Hepatocyte (in vitro differentiated cells): ENCODE measurements at regions not wholly inside any gene's neighbourhood (a gene's known extent, or its start where the extent isn't known, plus 50 kb on each side); places are given as distances from the start of the nearest gene placed in this dataset.
"Not testable (repeated sequence)": the region's sequence is repeated elsewhere in the genome, so short reads cannot be mapped to it uniquely, and the experiment has no call there.

ENCODE experiments used
- CTCF ChIP-seq: fragments of 200-600 bp; sonication (generic); IDR thresholded peaks from 2 replicates; pipeline ENCODE4 v1.5.1; 2016; ENCODE audit warnings: antibody characterized with exemption, mild to moderate bottlenecking; ENCODE audit not compliant: poor library complexity
- EZH2 ChIP-seq: fragments of 200-600 bp; sonication (generic); IDR thresholded peaks from 2 replicates; pipeline ENCODE4 v1.6.1; 2016; ENCODE audit warnings: antibody characterized with exemption, mild to moderate bottlenecking, borderline replicate concordance
- EZH2phosphoT487 ChIP-seq: fragments of 200-600 bp; sonication (generic); IDR thresholded peaks from one replicate; pipeline ENCODE4 v1.6.1; 2018; ENCODE audit warnings: antibody characterized with exemption, mild to moderate bottlenecking, low read depth, moderate library complexity; ENCODE audit not compliant: unreplicated experiment, severe bottlenecking

DNA sequence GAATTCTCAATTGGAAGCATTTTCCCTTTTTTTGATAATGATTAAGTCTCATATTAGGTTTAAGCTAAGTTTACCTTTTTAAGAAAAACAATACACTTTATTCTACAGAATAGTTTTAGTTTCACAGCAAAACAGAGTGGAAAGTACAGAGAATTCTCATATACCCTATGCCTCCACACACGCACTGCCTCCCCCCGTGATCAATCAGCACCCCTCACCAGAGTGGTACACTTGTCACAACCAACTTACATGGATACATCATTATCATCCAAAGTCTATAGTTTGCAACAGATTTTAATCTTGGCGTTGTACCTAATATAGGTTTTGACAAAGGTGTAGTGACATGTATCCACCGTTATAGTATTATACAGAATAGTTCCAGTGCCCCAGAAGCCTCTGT lies 326.5 kb downstream of the CNTNAP3B start:
- not testable (repeated sequence) for TF ChIP-seq CTCF, EZH2, EZH2phosphoT487
